Gastrocnemius medialis (tissue), 4 donors: ENCODE measurements at regions not wholly inside any gene's neighbourhood (a gene's known extent, or its start where the extent isn't known, plus 50 kb on each side); places are given as distances from the start of the nearest gene placed in this dataset.

Experiments used
- ATAC-seq, 2 donors: fragments of 150-250 bp; one replicate each; pipeline ENCODE4 v1.9.1; 2016
- DNase-seq, 2 donors: peaks; one replicate each; pipeline ENCODE4 v3.0.0-alpha.2; 2019
- H3K27ac ChIP-seq, 4 donors: fragments of 200-600 bp; sonication (generic); 1 replicate in 1 of 4; 2 replicates in 3 of 4; pipeline ENCODE4 v1.5.1; 2016 to 2018; ENCODE audit warnings: mild to moderate bottlenecking in 2 of 4, moderate library complexity in 1 of 4
- H3K27me3 ChIP-seq, 3 donors: fragments of 200-600 bp; sonication (generic) in 2 of 3; 1 replicate in 1 of 3; 2 replicates in 2 of 3; pipeline versions ENCODE4 v1.5.1 to v1.6.0; 2016 to 2019; ENCODE audit warnings: mild to moderate bottlenecking in 1 of 3, moderate library complexity in 1 of 3
- H3K36me3 ChIP-seq, 2 donors: fragments of 200-600 bp; sonication (generic) in 1 of 2; one replicate each; pipeline ENCODE4 v1.5.1; 2017 to 2018
- H3K4me1 ChIP-seq, 2 donors: fragments of 200-600 bp; sonication (generic) in 1 of 2; one replicate each; pipeline ENCODE4 v1.5.1; 2016 to 2017; ENCODE audit warnings: mild to moderate bottlenecking in 2 of 2
- H3K4me3 ChIP-seq, 4 donors: fragments of 200-600 bp; sonication (generic) in 3 of 4; 1 replicate in 1 of 4; 2 replicates in 3 of 4; pipeline ENCODE4 v1.5.1; 2016 to 2019; ENCODE audit warnings: mild to moderate bottlenecking in 2 of 4
- H3K9me3 ChIP-seq, 3 donors: fragments of 200-600 bp; sonication (generic) in 2 of 3; 1 replicate in 1 of 3; 2 replicates in 2 of 3; pipeline ENCODE4 v1.5.1; 2016 to 2019
- CTCF ChIP-seq, 5 experiments: fragments of 450-650 bp in 3 of 5; fragments of 200-600 bp in 2 of 5; sonication (generic) in 2 of 5; IDR thresholded peaks in 4 of 5; conservative IDR thresholded peaks in 1 of 5; 1 replicate in 4 of 5; 2 replicates in 1 of 5; pipeline ENCODE4 v1.5.1; 2016 to 2019; ENCODE audit warnings: antibody characterized with exemption in 5 of 5, mild to moderate bottlenecking in 3 of 5, moderate library complexity in 3 of 5
- POLR2A ChIP-seq, 2 donors: fragments of 450-650 bp; IDR thresholded peaks; one replicate each; pipeline ENCODE4 v1.6.1; 2017; ENCODE audit warnings: antibody characterized with exemption in 2 of 2, mild to moderate bottlenecking in 2 of 2, moderate library complexity in 2 of 2
- in situ Hi-C, 4 donors: fragments of 200-750 bp; cut with MboI; loops; one replicate each; pipeline versions ENCODE4 v1.15.0 to v1.8.0; 2017; ENCODE audit warnings: low sequenced_read_pairs in 4 of 4
- intact Hi-C: fragments of 100-400 bp; cut with DNase I; formaldehyde crosslinking; loops from one replicate; pipeline ENCODE4 v1.15.1; 2023; ENCODE audit warnings: low total_unique reads

GRCh38 chr6:44514576-44515193, 127.2 kb downstream of the CDC5L start:
- Histone ChIP-seq H3K4me1 (no peaks in the 10 kb centered on the region), H3K27ac (no peak overlapping the region), H3K4me3 (no peak overlapping the region), H3K27me3 (no peaks in the 10 kb centered on the region), H3K36me3 (no peaks in the 10 kb centered on the region), H3K9me3 (peaks cover 0 to 6% (median 4%) of the 10 kb centered on the region in 3 donors)
- DNase-seq: no peak
- in situ Hi-C loops (no loop called here), intact Hi-C loops (no loop called here)
- no peak for ATAC-seq
- TF ChIP-seq POLR2A (IDR thresholded peaks at IDR 0.05) (no peak), CTCF (IDR thresholded peaks at IDR 0.05 in 4 of 5, conservative IDR thresholded peaks at IDR 0.05 in 1 of 5) (no peak)

GRCh38 chr6:44522871-44523270, 135.4 kb downstream of the CDC5L start:
- in situ Hi-C loops: no loop called here
- Histone ChIP-seq H3K9me3 (peaks cover 0 to 9% (median 4%) of the 10 kb centered on the region in 3 donors), H3K36me3 (no peaks in the 10 kb centered on the region), H3K4me3 (no peak overlapping the region), H3K4me1 (no peaks in the 10 kb centered on the region), H3K27me3 (no peaks in the 10 kb centered on the region), H3K27ac (no peak overlapping the region)
- no peak for TF ChIP-seq CTCF (IDR thresholded peaks at IDR 0.05 in 4 of 5, conservative IDR thresholded peaks at IDR 0.05 in 1 of 5)
- no peak for TF ChIP-seq POLR2A (IDR thresholded peaks at IDR 0.05)
- intact Hi-C loops: no loop called here
- ATAC-seq (no peak), DNase-seq (no peak)

- Histone ChIP-seq H3K4me1 (no peaks in the 10 kb centered on the region), H3K27me3 (no peaks in the 10 kb centered on the region), H3K36me3 (no peaks in the 10 kb centered on the region), H3K9me3 (peaks cover 0 to 9% (median 0%) of the 10 kb centered on the region in 3 donors), H3K4me3 (no peak overlapping the region), H3K27ac (no peak overlapping the region)
- intact Hi-C loops: no loop called here
- in situ Hi-C loops: no loop called here
- ATAC-seq: no peak
- no peak for DNase-seq
- TF ChIP-seq CTCF (IDR thresholded peaks at IDR 0.05 in 4 of 5, conservative IDR thresholded peaks at IDR 0.05 in 1 of 5) (no peak), POLR2A (IDR thresholded peaks at IDR 0.05) (no peak)
Measured at GRCh38 chr6:44524476-44525227, 137.1 kb downstream of the CDC5L start.

GRCh38 chr6:44525761-44526351, 138.3 kb downstream of the CDC5L start:
- H3K9me3 ChIP-seq: peaks cover 0 to 5% (median 0%) of the 10 kb centered on the region in 3 donors
- H3K4me1 ChIP-seq: no peaks in the 10 kb centered on the region
- no peaks in the 10 kb centered on the region for H3K27me3 ChIP-seq
- TF ChIP-seq CTCF (IDR thresholded peaks at IDR 0.05 in 4 of 5, conservative IDR thresholded peaks at IDR 0.05 in 1 of 5) (no peak), POLR2A (IDR thresholded peaks at IDR 0.05) (no peak)
- in situ Hi-C loops: no loop called here
- no peak overlapping the region for H3K27ac ChIP-seq
- no peaks in the 10 kb centered on the region for H3K36me3 ChIP-seq
- intact Hi-C loops: no loop called here
- DNase-seq (no peak), ATAC-seq (no peak)
- no peak overlapping the region for H3K4me3 ChIP-seq
